AG08395 (cell line): ENCODE measurements at regions not wholly inside any gene's neighbourhood (a gene's known extent, or its start where the extent isn't known, plus 50 kb on each side); places are given as distances from the start of the nearest gene placed in this dataset.

Experiments used
- DNase-seq: peaks from one replicate; pipeline ENCODE4 v3.0.0; 2012; ENCODE audit warnings: mixed read lengths, low spot score

DNA sequence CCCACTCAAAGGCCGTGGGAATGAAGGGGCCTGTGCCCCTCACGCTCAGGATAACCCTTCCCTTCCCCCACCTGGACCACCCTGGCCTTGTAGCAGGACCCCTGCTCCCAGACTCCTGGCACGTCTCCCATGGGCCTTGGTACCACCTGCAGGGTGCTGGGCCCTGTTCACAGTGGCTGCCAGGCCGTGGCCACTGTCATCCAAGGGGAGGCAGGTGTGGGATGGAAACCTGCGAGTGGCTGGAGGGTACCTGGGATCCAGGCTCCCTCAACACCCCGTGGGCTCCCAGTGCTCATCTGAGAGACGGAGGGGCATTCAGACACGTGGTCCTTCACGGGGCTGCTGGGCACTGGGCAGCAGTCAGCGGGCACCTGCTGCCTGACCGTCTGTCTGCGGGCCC lies 75.6 kb upstream of the CIBAR2 start:
- no peak for DNase-seq

GRCh38 chr16:85188822-85189672 lies 76.8 kb upstream of the CIBAR2 start:
- no peak for DNase-seq

- no peak for DNase-seq
Measured at GRCh38 chr16:85190572-85190971, 78.3 kb upstream of the CIBAR2 start.

- DNase-seq = no peak
Measured at GRCh38 chr16:85191341-85191965, 79.2 kb upstream of the CIBAR2 start.

DNA sequence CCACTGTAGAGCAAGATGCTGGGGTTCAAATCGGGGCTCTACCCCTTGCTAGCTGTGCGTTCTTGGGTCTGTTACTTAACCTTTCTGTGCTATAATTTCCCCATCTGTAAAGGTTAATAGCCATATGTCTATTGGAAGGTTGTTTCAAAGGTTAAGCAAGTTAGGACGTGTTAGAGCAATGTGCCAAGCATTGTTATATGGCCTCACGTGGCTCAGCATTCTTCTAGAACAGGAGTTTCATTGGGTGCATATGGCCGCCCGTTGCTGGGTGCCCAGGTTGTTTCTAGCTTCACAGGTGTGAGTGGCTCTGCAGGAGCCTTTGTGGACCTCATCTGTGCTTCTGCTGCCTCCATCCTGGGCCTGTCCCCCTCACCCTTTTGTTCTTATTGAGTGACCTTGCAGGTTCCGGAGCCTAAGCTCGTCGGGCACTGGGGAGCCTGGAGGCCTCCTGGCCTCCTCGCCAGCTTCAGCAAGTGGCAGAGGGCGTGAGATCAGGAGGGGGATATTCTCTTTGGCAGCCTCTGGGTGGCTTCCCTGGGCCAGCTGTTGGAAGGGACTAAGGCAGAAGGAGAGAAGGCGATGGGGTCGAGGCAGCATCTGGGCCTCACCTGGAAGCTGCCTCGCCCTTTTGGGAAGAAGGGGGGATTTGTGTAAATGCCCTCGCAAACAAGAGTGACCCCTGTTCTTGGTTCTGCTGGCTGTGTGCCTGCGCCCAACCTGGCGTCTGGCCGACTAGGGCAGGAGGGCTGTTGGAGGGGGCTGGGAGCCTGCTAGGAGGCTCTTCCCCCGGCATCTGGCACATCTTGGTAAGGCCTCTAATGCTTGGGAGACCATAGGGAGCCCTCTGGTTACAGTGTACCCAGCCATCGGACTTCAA lies 80.2 kb upstream of the CIBAR2 start:
- DNase-seq = no peak

DNA sequence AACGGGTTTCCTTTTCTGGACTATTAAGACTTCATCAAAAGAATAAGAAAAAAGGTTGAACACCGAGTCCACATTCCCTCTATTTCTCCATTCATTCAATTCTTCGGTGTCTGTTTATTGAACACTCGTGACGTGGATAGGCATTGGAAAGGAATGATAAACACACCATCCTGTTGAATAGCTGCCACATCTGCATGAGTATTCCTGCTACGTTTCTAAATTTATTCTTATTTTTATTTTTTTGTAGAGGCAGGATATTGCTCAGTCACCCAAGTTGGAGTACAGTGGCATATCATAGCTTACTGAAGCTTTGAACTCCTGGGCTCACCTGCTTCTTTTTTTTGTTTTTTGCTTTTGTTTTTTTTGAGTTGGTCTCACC lies 80.8 kb upstream of the CIBAR2 start:
- peak; percentile 45 for DNase-seq

- no peak for DNase-seq
Measured at GRCh38 chr16:85193876-85194275, 81.6 kb upstream of the CIBAR2 start.

GRCh38 chr16:85194307-85195270 lies 82.3 kb upstream of the CIBAR2 start:
- no peak for DNase-seq

- no peak for DNase-seq
Measured at GRCh38 chr16:85195271-85195647, 83.0 kb upstream of the CIBAR2 start.

- peak; percentile 57 for DNase-seq
Measured at GRCh38 chr16:85195900-85196772, 83.9 kb upstream of the CIBAR2 start.

DNA sequence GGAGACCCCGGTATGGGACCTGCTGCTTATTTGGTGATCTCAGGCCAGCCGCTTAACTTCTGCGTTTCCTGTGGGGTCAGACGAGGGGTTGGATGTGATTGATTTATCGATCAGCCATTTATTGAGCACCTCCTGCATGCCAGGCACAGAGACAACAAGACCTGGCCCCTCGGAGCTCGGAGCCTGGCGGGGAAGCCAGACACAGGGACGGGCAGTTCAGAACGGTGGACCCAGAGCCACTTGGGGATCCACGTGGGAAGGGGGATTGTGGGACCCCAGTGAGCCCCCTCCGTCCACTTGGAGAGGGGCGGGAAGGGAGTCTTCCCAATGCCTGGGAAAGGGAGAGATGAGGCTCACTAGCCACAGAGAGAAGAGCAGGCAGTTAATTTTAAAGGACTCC lies 84.7 kb upstream of the CIBAR2 start:
- DNase-seq = no peak

DNA sequence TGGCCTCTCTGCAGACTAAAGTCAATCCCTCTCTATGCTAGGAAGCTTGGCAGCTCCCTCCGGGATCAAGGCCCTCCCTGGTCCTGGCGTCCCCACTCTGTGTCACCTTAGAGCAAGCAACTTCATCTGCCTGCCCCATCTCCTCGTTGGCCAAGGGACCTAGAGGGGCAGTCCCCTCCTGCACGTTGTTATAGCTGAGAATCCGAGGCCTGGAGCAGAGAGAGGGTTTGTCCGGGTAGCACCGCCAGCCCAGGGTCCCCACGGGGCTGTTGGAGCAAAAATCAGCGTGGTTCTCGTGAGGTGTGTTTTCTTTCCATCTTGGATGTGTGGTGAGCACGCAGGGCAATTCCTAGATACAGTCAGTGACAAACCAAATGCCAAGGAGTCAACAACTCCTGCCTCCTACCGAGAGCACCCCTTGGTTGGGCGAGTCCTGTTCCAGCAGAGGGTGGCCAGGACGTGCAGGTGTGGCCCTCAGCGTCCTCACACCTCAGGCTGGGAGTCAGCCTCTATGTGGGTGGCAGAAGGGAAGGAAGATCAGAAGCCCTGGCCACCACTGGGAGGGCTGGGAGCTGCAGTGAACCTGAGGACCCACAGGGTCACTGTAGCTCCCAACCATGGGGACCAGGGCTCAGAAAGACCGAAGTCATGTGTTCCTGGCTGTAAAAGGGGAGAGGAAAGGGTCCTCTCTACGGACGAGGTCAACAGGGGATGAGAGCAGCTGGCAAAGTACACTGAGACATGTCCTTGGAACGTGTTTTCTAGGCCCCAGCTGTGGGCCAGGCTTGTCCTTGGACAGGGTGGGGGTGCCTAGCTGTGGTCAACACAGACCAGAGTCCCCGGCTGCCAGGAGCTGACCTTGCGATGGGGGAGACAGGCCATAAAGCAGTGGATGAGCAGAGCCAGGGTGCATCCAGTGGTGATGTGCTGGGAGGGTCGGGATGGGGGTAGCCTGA lies 85.6 kb upstream of the CIBAR2 start:
- no peak for DNase-seq

DNA sequence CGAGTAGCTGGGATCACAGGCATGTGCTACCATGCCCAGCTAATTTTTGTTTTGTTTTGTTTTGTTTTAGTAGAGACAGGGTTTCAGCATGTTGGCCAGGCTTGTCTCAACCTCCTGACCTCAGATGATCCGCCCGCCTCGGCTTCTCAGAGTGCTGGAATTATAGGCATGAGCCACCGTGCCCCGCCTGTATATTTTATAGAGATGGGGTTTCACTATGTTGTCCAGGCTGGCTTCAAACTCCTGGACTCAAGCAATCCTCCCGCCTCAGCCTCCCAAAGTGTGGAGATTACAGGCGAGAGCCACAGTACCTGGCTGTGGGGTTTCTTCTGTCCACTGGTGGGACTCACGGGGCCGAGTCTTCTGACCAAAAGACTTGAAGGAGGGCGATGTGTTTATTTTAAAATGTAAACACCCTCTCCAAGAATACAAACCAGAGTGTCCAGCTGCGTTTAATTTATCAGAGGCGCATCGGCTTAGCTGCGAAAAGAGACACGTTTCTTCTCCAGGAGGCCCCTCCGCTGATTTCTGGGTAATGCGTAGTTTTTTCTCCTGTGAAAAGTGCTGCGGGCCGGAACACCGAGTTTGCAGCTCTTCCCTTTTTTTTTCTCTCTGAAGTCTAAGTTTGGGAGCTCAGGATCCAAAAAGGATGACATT lies 86.9 kb upstream of the CIBAR2 start:
- DNase-seq = no peak

DNA sequence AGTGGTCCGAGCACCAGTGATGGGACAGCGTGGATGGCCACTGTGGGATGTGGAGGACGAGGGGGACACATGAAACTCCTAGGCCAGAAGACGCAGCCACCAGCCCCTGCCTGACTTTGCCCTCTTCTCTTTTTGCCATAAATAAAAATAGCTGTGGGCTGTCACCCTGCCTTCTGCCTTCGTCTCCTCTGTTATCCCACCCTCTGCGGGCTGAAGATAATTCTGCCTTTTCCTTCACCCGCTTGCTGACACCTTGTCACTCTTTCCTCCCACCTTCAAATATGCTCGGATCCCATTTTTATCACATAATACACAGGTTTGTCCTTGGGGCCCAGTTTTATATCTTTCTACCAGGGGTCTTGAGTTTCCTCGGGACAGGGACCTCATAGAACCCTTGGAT lies 87.6 kb upstream of the CIBAR2 start:
- no peak for DNase-seq

GRCh38 chr16:85200471-85201278 lies 88.4 kb upstream of the CIBAR2 start:
- DNase-seq = no peak

DNA sequence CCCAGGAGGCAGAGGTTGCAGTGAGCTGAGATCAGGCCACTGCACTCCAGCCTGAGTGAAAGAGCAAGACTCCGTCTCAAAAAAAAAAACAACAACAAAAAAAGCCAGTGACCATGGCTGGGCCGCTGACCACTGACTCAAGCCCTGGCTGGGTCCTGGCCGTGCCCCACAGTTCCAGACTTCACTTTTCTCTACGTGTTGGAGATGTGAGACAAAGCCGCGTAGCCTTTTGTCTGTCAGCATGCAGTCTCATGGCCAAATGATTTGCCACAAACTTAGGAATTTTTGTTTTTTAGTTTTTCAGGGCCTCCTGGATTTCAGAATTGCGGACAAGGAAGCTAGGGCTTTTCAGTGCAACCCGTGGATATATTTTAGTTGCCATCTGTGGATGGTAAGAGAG lies 89.3 kb upstream of the CIBAR2 start:
- no peak for DNase-seq

GRCh38 chr16:85202051-85202601 lies 89.9 kb upstream of the CIBAR2 start:
- no peak for DNase-seq
